ENCODE measurements at regions not wholly inside any gene's neighbourhood (a gene's known extent, or its start where the extent isn't known, plus 50 kb on each side); places are given as distances from the start of the nearest gene placed in this dataset.

DNA sequence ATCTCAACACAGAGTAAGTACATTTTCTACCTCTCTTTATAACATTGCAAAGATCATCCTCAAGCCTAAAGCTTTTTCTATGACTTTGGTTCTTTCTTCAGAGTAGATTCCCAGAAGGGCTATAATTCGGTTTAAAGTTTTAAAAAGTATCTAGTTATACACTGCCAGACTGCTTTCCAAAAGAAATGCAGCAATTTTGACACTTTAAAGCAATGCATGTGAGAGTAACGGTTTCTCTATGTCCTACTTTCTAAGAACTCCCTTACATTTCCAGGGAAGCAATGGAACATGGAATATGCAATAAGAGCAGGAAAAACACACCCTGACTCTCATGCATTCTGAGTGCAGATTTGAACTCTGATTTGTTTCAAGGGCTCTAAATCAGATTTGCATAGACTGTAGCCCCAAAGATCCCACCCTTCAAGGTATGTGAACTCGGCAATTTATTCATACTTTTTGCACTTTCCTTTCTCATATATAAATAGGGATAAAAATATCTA, 331.6 kb downstream of the HHIPL2 start:
- WGBS (ENCODE audit: low lambda C conversion rate) = 18% methylated on average over 3 of the region's 3 CpGs
- Histone ChIP-seq H3K4me1 (ENCODE audit: control insufficient read depth in 1 of 2, insufficient read depth in 2 of 2, low read depth in 1 of 2, low read length in 1 of 2) (no peaks in the 10 kb centered on the region), H2AFZ (ENCODE audit: low read depth) (no peak overlapping the region), H3F3A (replicated peaks; ENCODE audit: insufficient read depth) (no peaks in the 10 kb centered on the region), H4K20me1 (ENCODE audit: insufficient read depth) (no peaks in the 10 kb centered on the region), H3K79me2 (ENCODE audit: insufficient read depth) (no peaks in the 10 kb centered on the region), H3K4me2 (no peak overlapping the region), H3K9ac (no peak overlapping the region), H3K27ac (ENCODE audit: low read depth in 2 of 2, low read length in 1 of 2) (no peak overlapping the region), H3K27me3 (ENCODE audit: insufficient read depth) (no peaks in the 10 kb centered on the region), H3K4me3 (ENCODE audit: low read depth in 2 of 2, low read length in 1 of 2) (no peak overlapping the region), H3K9me2 (no peaks in the 10 kb centered on the region), H3K36me3 (replicated peaks in 1 of 2; ENCODE audit: control insufficient read depth in 1 of 2, insufficient read depth in 2 of 2, low read length in 1 of 2) (no peaks in the 10 kb centered on the region), H3K9me3 (no peaks in the 10 kb centered on the region; the same call in 1 of the 2 replicates)
- POLR2A ChIA-PET = no interaction called here
- DNase-seq = no peak
- CTCF ChIA-PET = interaction anchor here (1.2 kb wide), 1 partner anchor 239 kb away, joined by 4 read pairs; no protein-coding TSS in a partner anchor
- TF ChIP-seq USF2 (IDR thresholded peaks at IDR 0.05; ENCODE audit: borderline replicate concordance, low read depth, low read length) = no peak

DNA sequence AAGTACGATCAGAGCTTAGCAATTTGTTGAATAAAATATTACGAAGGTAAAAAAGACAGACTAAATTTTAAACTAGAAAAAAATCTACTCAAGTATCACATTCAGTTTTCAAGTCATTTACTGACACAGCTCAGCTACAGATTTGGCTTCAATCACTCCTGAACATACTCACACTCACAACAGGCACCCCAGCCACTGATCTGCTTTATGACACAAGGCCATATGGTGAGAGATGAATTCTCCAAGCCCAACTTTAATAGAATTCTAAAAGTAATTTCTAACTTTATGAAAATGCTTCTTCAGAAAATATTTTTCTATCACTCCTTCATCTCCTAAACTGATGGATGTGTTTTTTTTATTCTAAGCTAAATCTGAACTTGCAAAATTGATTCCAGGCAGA, 337.1 kb downstream of the HHIPL2 start:
- POLR2A ChIA-PET = no interaction called here
- Histone ChIP-seq H3K27ac (ENCODE audit: low read depth in 2 of 2, low read length in 1 of 2) (no peak overlapping the region), H3K4me3 (ENCODE audit: low read depth in 2 of 2, low read length in 1 of 2) (no peak overlapping the region), H3K9me2 (no peaks in the 10 kb centered on the region), H3K9me3 (no peaks in the 10 kb centered on the region), H3K27me3 (ENCODE audit: insufficient read depth) (no peaks in the 10 kb centered on the region), H3K4me1 (ENCODE audit: control insufficient read depth in 1 of 2, insufficient read depth in 2 of 2, low read depth in 1 of 2, low read length in 1 of 2) (no peaks in the 10 kb centered on the region), H3F3A (replicated peaks; ENCODE audit: insufficient read depth) (no peaks in the 10 kb centered on the region), H4K20me1 (ENCODE audit: insufficient read depth) (no peaks in the 10 kb centered on the region), H3K4me2 (no peak overlapping the region), H2AFZ (ENCODE audit: low read depth) (no peak overlapping the region), H3K9ac (no peak overlapping the region), H3K36me3 (replicated peaks in 1 of 2; ENCODE audit: control insufficient read depth in 1 of 2, insufficient read depth in 2 of 2, low read length in 1 of 2) (no peaks in the 10 kb centered on the region), H3K79me2 (ENCODE audit: insufficient read depth) (no peaks in the 10 kb centered on the region)
- TF ChIP-seq, protein P1, sequence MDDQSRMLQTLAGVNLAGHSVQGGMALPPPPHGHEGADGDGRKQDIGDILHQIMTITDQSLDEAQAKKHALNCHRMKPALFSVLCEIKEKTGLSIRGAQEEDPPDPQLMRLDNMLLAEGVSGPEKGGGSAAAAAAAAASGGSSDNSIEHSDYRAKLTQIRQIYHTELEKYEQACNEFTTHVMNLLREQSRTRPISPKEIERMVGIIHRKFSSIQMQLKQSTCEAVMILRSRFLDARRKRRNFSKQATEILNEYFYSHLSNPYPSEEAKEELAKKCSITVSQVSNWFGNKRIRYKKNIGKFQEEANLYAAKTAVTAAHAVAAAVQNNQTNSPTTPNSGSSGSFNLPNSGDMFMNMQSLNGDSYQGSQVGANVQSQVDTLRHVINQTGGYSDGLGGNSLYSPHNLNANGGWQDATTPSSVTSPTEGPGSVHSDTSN (IDR thresholded peaks at IDR 0.05) = no peak
- TF ChIP-seq RCOR1 (IDR thresholded peaks at IDR 0.05; ENCODE audit: low read length) (no peak), TEAD4 (IDR thresholded peaks at IDR 0.05; ENCODE audit: borderline replicate concordance, insufficient read depth) (no peak), USF1 (IDR thresholded peaks at IDR 0.05; ENCODE audit: borderline replicate concordance, low read depth) (no peak), SIN3A (IDR thresholded peaks at IDR 0.05; ENCODE audit: borderline replicate concordance, low read depth, low read length) (no peak), NFIC (IDR thresholded peaks at IDR 0.05; ENCODE audit: borderline replicate concordance) (no peak), CTCF (IDR thresholded peaks at IDR 0.05) (no peak), USF2 (IDR thresholded peaks at IDR 0.05; ENCODE audit: borderline replicate concordance, low read depth, low read length) (no peak), IRF3 (IDR thresholded peaks at IDR 0.05; ENCODE audit: low read depth, low read length) (no peak), SMC3 (IDR thresholded peaks at IDR 0.05; ENCODE audit: low read depth, low read length) (no peak), NRF1 (IDR thresholded peaks at IDR 0.05; ENCODE audit: low read depth, low read length) (no peak), MEF2A (IDR thresholded peaks at IDR 0.05; ENCODE audit: borderline replicate concordance, low read depth) (no peak), TCF12 (IDR thresholded peaks at IDR 0.05) (no peak), REST (IDR thresholded peaks at IDR 0.05; ENCODE audit: low read depth, low read length) (no peak), TAF1 (IDR thresholded peaks at IDR 0.05; ENCODE audit: borderline replicate concordance, low read depth, low read length) (no peak), RXRA (IDR thresholded peaks at IDR 0.05; ENCODE audit: borderline replicate concordance, low read depth) (no peak)
- 17% methylated on average over 2 of the region's 2 CpGs for whole genome bisulfite sequencing (ENCODE audit: low lambda C conversion rate)
- CTCF ChIA-PET = interaction anchor here (0.8 to 2.6 kb wide), 4 partner anchors 11 to 733 kb away, joined by 4 to 10 read pairs (median 6); no protein-coding TSS in a partner anchor
- DNase-seq = no peak
